NCI-H774 (cell line): ENCODE measurements at regions not wholly inside any gene's neighbourhood (a gene's known extent, or its start where the extent isn't known, plus 50 kb on each side); places are given as distances from the start of the nearest gene placed in this dataset.
"Not testable (repeated sequence)": the region's sequence is repeated elsewhere in the genome, so short reads cannot be mapped to it uniquely, and the experiment has no call there.

Experiments used
- DNase-seq: peaks from one replicate; lab custom pipeline; 2025; lab: John Stamatoyannopoulos, UW

GRCh38 chr6:81344026-81344425, 408.5 kb downstream of the TENT5A start:
- DNase-seq = not testable (repeated sequence)

GRCh38 chr6:81340946-81341345, 411.5 kb downstream of the TENT5A start:
- DNase-seq = no peak

GRCh38 chr6:81331526-81331925, 421.0 kb downstream of the TENT5A start:
- DNase-seq = no peak

- DNase-seq = no peak
Measured at GRCh38 chr6:81328700-81329099, 423.8 kb downstream of the TENT5A start.

GRCh38 chr6:81326881-81327561, 425.5 kb downstream of the TENT5A start:
- DNase-seq = no peak

GRCh38 chr6:81309811-81310210, 442.7 kb downstream of the TENT5A start:
- no peak for DNase-seq

GRCh38 chr6:81308577-81309279, 443.8 kb downstream of the TENT5A start:
- no peak for DNase-seq

- DNase-seq = no peak
Measured at GRCh38 chr6:81307651-81308214, 444.7 kb downstream of the TENT5A start.

GRCh38 chr6:81304466-81304865, 448.0 kb downstream of the TENT5A start:
- no peak for DNase-seq

GRCh38 chr6:81300961-81301360, 451.5 kb downstream of the TENT5A start:
- no peak for DNase-seq

GRCh38 chr6:81298751-81299150, 453.7 kb downstream of the TENT5A start:
- DNase-seq = no peak

- DNase-seq = no peak
Measured at GRCh38 chr6:81295310-81295709, 457.2 kb downstream of the TENT5A start.

GRCh38 chr6:81293896-81294295, 458.6 kb downstream of the TENT5A start:
- DNase-seq = no peak

GRCh38 chr6:81289229-81289628, 463.3 kb downstream of the TENT5A start:
- no peak for DNase-seq

- no peak for DNase-seq
Measured at GRCh38 chr6:81265106-81265505, 487.4 kb downstream of the TENT5A start.

GRCh38 chr6:81263531-81264168, 488.8 kb downstream of the TENT5A start:
- DNase-seq = no peak

- DNase-seq = no peak
Measured at GRCh38 chr6:81262656-81263055, 489.8 kb downstream of the TENT5A start.

- DNase-seq = not testable (repeated sequence)
Measured at GRCh38 chr6:81256223-81256622, 496.3 kb downstream of the TENT5A start.

GRCh38 chr6:81253821-81254220, 498.7 kb downstream of the TENT5A start:
- no peak for DNase-seq

- no peak for DNase-seq
Measured at GRCh38 chr6:81252231-81252630, 500.2 kb downstream of the TENT5A start.

GRCh38 chr6:81246200-81246599, 506.3 kb downstream of the TENT5A start:
- no peak for DNase-seq

- no peak for DNase-seq
Measured at GRCh38 chr6:81242624-81243023, 509.9 kb downstream of the TENT5A start.
